Vagina (tissue), 2 donors: ENCODE measurements at regions not wholly inside any gene's neighbourhood (a gene's known extent, or its start where the extent isn't known, plus 50 kb on each side); places are given as distances from the start of the nearest gene placed in this dataset.
A peak's percentile ranks its signal among the peaks of the same experiment; 100 is the strongest.

Experiments used
- DNase-seq, 2 donors: peaks; one replicate each; pipeline ENCODE4 v3.0.0-alpha.2; 2017; ENCODE audit errors: extremely low spot score in 2 of 2
- H3K27ac ChIP-seq: fragments of 200-600 bp; sonication (generic); one replicate; pipeline ENCODE4 v1.5.1; 2019
- H3K27me3 ChIP-seq: fragments of 200-600 bp; sonication (generic); one replicate; pipeline ENCODE4 v1.5.1; 2019
- H3K36me3 ChIP-seq, 2 donors: fragments of 200-600 bp; sonication (generic); one replicate each; pipeline ENCODE4 v1.5.1; 2017 to 2019
- H3K4me1 ChIP-seq: fragments of 200-600 bp; sonication (generic); one replicate; pipeline ENCODE4 v1.5.1; 2019
- H3K4me3 ChIP-seq, 2 donors: fragments of 200-600 bp; sonication (generic); 1 replicate in 1 of 2; 2 replicates in 1 of 2; pipeline ENCODE4 v1.5.1; 2016 to 2019
- H3K9me3 ChIP-seq: fragments of 200-600 bp; sonication (generic); one replicate; pipeline ENCODE4 v1.5.1; 2019
- POLR2A ChIP-seq, 2 donors: fragments of 450-650 bp; IDR thresholded peaks; one replicate each; pipeline ENCODE4 v1.6.1; 2017; ENCODE audit warnings: antibody characterized with exemption in 2 of 2, mild to moderate bottlenecking in 2 of 2, moderate library complexity in 2 of 2
- POLR2AphosphoS5 ChIP-seq, 2 donors: sonication (generic); formaldehyde crosslinking; IDR thresholded peaks; one replicate each; pipeline ENCODE4 v1.9.0; 2017; ENCODE audit warnings: antibody characterized with exemption in 2 of 2, mild to moderate bottlenecking in 2 of 2, low read depth in 1 of 2; ENCODE audit not compliant: insufficient read depth in 1 of 2
- intact Hi-C: fragments of 100-400 bp; cut with DNase I; formaldehyde crosslinking; loops from one replicate; pipeline ENCODE4 v1.15.1; 2023
- TF ChIP-seq, protein P1 (sequence below), 3 experiments: fragments of 450-650 bp in 2 of 3; fragments of 200-600 bp in 1 of 3; sonication (generic) in 1 of 3; IDR thresholded peaks; one replicate each; pipeline ENCODE4 v1.5.1; 2017 to 2019; ENCODE audit warnings: antibody characterized with exemption in 3 of 3, mild to moderate bottlenecking in 2 of 3, moderate library complexity in 2 of 3

DNA sequence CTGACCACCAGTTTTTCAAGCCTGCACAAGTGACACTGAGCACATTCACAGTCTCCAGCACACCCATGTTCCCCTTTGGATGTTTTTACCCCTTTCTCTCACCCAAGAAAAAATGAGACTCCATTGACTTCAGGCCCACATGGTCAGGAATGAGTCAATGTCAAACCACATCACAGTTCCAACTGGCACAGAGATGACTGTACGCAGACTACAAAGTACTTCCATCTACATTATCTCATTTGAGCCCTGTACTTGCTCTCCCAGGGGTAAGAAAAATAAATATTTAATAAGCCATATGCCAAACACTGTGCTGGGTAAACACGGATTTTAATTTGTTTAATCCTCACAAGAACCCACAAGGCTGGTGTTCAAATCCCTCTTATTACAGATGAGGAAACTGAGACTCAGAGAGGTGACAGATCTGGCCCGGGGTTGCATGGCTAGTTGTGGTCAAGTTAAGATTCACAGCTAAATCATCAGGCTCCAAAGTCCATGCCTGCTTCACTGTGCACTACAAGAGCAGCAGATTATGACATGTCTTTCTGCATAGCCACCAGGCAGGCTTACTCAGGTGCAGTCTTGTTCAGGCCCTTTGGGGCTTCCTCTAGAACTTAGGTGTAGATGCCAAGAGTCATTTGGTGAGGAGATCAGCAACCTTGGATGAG, 106.1 kb downstream of the TXNL1 start:
- intact Hi-C loops, result no loop called here
- Histone ChIP-seq H3K9me3 (no peaks in the 10 kb centered on the region), H3K27ac (no peak overlapping the region)

DNA sequence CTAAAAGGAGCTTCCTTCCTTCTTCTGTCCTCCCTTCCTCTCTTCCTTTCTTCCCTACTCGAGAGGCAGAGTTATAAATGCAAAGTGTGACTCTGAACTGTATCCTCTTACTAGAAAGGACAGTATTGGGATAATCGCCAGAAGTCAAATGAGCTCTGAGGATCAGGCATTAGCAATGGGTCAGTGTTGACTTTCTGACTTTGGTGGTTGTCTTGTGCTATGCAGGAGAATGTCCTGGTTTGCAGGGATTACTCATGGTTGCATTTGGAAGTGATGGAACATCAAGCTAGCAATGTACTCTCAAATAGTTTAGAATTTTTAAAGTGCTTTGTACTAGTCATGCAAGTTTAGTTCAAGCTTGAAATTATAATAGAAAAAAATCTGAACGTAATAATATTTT, 115.6 kb downstream of the TXNL1 start:
- H3K27me3 ChIP-seq, result no peaks in the 10 kb centered on the region
- H3K9me3 ChIP-seq, result no peaks in the 10 kb centered on the region
- no peaks in the 10 kb centered on the region for H3K4me1 ChIP-seq
- H3K36me3 ChIP-seq, result no peaks in the 10 kb centered on the region
- no peak overlapping the region for H3K4me3 ChIP-seq
- H3K27ac ChIP-seq, result no peak overlapping the region
- no peak for TF ChIP-seq POLR2AphosphoS5 (IDR thresholded peaks at IDR 0.05; ENCODE audit: insufficient read depth in 1 of 2, low read depth in 1 of 2)
- no peak for TF ChIP-seq POLR2A (IDR thresholded peaks at IDR 0.05)
- TF ChIP-seq, protein P1, sequence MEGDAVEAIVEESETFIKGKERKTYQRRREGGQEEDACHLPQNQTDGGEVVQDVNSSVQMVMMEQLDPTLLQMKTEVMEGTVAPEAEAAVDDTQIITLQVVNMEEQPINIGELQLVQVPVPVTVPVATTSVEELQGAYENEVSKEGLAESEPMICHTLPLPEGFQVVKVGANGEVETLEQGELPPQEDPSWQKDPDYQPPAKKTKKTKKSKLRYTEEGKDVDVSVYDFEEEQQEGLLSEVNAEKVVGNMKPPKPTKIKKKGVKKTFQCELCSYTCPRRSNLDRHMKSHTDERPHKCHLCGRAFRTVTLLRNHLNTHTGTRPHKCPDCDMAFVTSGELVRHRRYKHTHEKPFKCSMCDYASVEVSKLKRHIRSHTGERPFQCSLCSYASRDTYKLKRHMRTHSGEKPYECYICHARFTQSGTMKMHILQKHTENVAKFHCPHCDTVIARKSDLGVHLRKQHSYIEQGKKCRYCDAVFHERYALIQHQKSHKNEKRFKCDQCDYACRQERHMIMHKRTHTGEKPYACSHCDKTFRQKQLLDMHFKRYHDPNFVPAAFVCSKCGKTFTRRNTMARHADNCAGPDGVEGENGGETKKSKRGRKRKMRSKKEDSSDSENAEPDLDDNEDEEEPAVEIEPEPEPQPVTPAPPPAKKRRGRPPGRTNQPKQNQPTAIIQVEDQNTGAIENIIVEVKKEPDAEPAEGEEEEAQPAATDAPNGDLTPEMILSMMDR (IDR thresholded peaks at IDR 0.05), result no peak
- no peak for DNase-seq
- intact Hi-C loops, result no loop called here

More for the DNA sequence above, 106.1 kb downstream of the TXNL1 start:
- Histone ChIP-seq H3K4me1 (no peaks in the 10 kb centered on the region), H3K4me3 (no peak overlapping the region), H3K36me3 (no peaks in the 10 kb centered on the region), H3K27me3 (no peaks in the 10 kb centered on the region)
- TF ChIP-seq POLR2AphosphoS5 (IDR thresholded peaks at IDR 0.05; ENCODE audit: insufficient read depth in 1 of 2, low read depth in 1 of 2) (no peak), POLR2A (IDR thresholded peaks at IDR 0.05) (no peak)
- TF ChIP-seq, protein P1 (IDR thresholded peaks at IDR 0.05), result no peak
- DNase-seq, result peak in 1 of 2 donors; percentile 54

DNA sequence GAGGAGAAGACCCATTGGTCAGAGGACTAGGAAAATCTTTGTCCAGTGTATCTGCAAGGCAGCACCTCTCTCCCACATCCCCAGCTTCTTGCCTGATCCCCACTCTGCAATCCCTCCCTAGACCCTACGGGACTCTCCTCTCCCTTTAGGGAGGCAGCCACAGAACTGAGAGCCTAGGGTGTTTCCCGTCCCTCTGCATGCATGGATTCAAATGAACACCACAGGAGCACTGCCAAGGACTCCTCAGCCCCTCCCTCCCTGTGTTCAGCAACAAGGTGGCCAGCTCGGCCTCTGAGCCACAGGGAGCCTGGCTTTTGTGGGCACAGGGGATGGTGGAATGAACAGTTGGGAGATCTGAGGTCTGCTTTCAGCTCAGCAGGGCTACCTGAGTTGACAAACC, 117.1 kb downstream of the TXNL1 start:
- TF ChIP-seq POLR2A (IDR thresholded peaks at IDR 0.05), result no peak
- TF ChIP-seq, protein P1 (IDR thresholded peaks at IDR 0.05), result no peak
- TF ChIP-seq POLR2AphosphoS5 (IDR thresholded peaks at IDR 0.05; ENCODE audit: insufficient read depth in 1 of 2, low read depth in 1 of 2), result no peak
- intact Hi-C loops, result no loop called here
- no peak for DNase-seq

DNA sequence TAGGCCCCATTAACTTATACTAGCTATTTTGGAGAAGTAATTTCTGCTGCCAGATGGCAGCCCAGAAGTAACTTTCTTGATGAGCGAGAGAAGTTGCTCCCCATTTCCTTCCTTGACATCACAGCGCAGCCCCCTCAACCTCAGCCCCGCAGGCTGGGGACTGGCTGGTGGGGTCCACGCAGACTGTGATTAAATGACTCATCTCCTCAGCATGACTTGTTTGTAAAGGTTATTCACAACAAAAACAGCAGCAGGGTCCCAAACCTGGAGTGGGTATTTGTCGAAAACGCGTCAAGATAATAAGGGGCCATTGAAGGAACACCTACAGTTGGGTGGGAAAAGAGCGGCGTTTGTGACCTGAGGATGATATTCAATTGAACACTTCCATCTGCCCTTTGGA, 120.6 kb downstream of the TXNL1 start:
- H3K9me3 ChIP-seq, result no peaks in the 10 kb centered on the region
- H3K27me3 ChIP-seq, result no peaks in the 10 kb centered on the region
- DNase-seq, result no peak
- H3K27ac ChIP-seq, result no peak overlapping the region
- TF ChIP-seq POLR2AphosphoS5 (IDR thresholded peaks at IDR 0.05; ENCODE audit: insufficient read depth in 1 of 2, low read depth in 1 of 2), result no peak
- no peak for TF ChIP-seq POLR2A (IDR thresholded peaks at IDR 0.05)
- TF ChIP-seq, protein P1 (IDR thresholded peaks at IDR 0.05), result no peak
- no peaks in the 10 kb centered on the region for H3K36me3 ChIP-seq
- no peak overlapping the region for H3K4me3 ChIP-seq
- intact Hi-C loops, result no loop called here
- no peaks in the 10 kb centered on the region for H3K4me1 ChIP-seq

More for the DNA sequence above, 117.1 kb downstream of the TXNL1 start:
- H3K36me3 ChIP-seq, result no peaks in the 10 kb centered on the region
- no peaks in the 10 kb centered on the region for H3K9me3 ChIP-seq
- H3K4me3 ChIP-seq, result no peak overlapping the region
- H3K27me3 ChIP-seq, result no peaks in the 10 kb centered on the region
- no peak overlapping the region for H3K27ac ChIP-seq
- no peaks in the 10 kb centered on the region for H3K4me1 ChIP-seq

DNA sequence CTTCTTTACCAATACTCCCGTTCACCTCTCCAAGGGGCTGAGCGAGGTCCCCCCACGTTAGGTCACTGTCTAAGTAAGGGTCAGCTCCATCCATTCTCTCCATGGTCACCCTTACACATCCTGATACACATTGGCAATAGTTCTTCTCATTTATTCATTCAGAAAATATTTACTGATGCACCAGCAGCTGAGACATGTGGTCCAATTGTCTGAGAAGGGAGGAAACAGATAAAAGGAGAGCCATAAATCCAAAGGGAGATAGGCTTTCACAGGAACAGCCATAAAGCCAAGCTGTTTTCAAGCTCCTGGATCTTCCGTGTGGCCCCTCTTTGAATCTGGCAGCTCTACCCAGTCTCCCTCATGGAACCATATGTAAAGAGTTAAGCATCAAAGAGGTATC, 121.2 kb downstream of the TXNL1 start:
- TF ChIP-seq POLR2AphosphoS5 (IDR thresholded peaks at IDR 0.05; ENCODE audit: insufficient read depth in 1 of 2, low read depth in 1 of 2), result no peak
- TF ChIP-seq, protein P1 (IDR thresholded peaks at IDR 0.05), result no peak
- no peak for TF ChIP-seq POLR2A (IDR thresholded peaks at IDR 0.05)
- Histone ChIP-seq H3K27ac (no peak overlapping the region), H3K4me3 (no peak overlapping the region), H3K27me3 (no peaks in the 10 kb centered on the region), H3K4me1 (no peaks in the 10 kb centered on the region), H3K36me3 (no peaks in the 10 kb centered on the region), H3K9me3 (no peaks in the 10 kb centered on the region)
- DNase-seq, result no peak
- intact Hi-C loops, result no loop called here
